SK-N-SH (cell line): ENCODE measurements at regions not wholly inside any gene's neighbourhood (a gene's known extent, or its start where the extent isn't known, plus 50 kb on each side); places are given as distances from the start of the nearest gene placed in this dataset.

Experiments
- CTCF ChIA-PET: fragments of 300-600, 350-600 bp; formaldehyde crosslinking; extraction: SDS; loops from one replicate; lab custom pipeline; 2021; lab: Yijun Ruan, JAX
- POLR2A ChIA-PET: fragments of 350-600 bp; sonication (Branson Sonifier 250); formaldehyde crosslinking; extraction: SDS; loops from one replicate; lab custom pipeline; 2020; ENCODE audit warnings: antibody characterized with exemption, inconsistent platforms; lab: Yijun Ruan, JAX
- DNase-seq: peaks from one replicate; pipeline ENCODE4 v3.0.0; 2012
- H2AFZ ChIP-seq: fragments of 200-600 bp; sonication (generic); 2 replicates; pipeline ENCODE4 v1.8.1; 2016; ENCODE audit warnings: antibody characterized with exemption, mild to moderate bottlenecking, low read depth
- H3F3A ChIP-seq: fragments of 200-600 bp; sonication (generic); replicated peaks from 2 replicates; pipeline ENCODE3; 2016; ENCODE audit warnings: antibody characterized with exemption, mild to moderate bottlenecking; ENCODE audit not compliant: insufficient read depth
- H3K27ac ChIP-seq, 2 experiments: fragments of 200-500 bp in 1 of 2; fragments of 200-600 bp in 1 of 2; sonication (Bioruptor generic) in 1 of 2; sonication (generic), shearing (Covaris generic) in 1 of 2; 2 replicates each; pipeline versions ENCODE4 v1.5.1 to v1.6.1; 2014 to 2016; ENCODE audit warnings: low read depth in 2 of 2, inconsistent platforms in 1 of 2, low read length in 1 of 2, mild to moderate bottlenecking in 1 of 2, mixed read lengths in 1 of 2
- H3K27me3 ChIP-seq: fragments of 200-600 bp; sonication (generic), shearing (Covaris generic); 2 replicates; pipeline ENCODE4 v1.6.1; 2016; ENCODE audit warnings: mixed run types; ENCODE audit not compliant: insufficient read depth
- H3K36me3 ChIP-seq, 2 experiments: fragments of 200-500 bp in 1 of 2; fragments of 200-600 bp in 1 of 2; sonication (Bioruptor generic) in 1 of 2; sonication (generic) in 1 of 2; replicated peaks in 1 of 2; 2 replicates each; pipeline versions ENCODE3 to v1.5.1; 2014 to 2016; ENCODE audit warnings: low read length in 1 of 2, mild to moderate bottlenecking in 1 of 2; ENCODE audit not compliant: insufficient read depth in 2 of 2, control insufficient read depth in 1 of 2
- H3K4me1 ChIP-seq, 2 experiments: fragments of 200-500 bp in 1 of 2; fragments of 200-600 bp in 1 of 2; sonication (Bioruptor generic) in 1 of 2; sonication (generic), shearing (Covaris generic) in 1 of 2; 2 replicates each; pipeline versions ENCODE4 v1.5.1 to v1.6.1; 2014 to 2016; ENCODE audit warnings: low read depth in 1 of 2, low read length in 1 of 2, mixed run types in 1 of 2; ENCODE audit not compliant: insufficient read depth in 2 of 2, control insufficient read depth in 1 of 2
- H3K4me2 ChIP-seq: fragments of 200-600 bp; sonication (generic), shearing (Covaris generic); 2 replicates; pipeline ENCODE4 v1.6.1; 2017; ENCODE audit warnings: mixed run types
- H3K4me3 ChIP-seq, 2 experiments: fragments of 200-500 bp in 1 of 2; fragments of 200-600 bp in 1 of 2; sonication (Bioruptor generic) in 1 of 2; sonication (generic), shearing (Covaris generic) in 1 of 2; 2 replicates each; pipeline versions ENCODE4 v1.5.1 to v1.8.1; 2014 to 2016; ENCODE audit warnings: low read depth in 2 of 2, inconsistent platforms in 1 of 2, low read length in 1 of 2, mild to moderate bottlenecking in 1 of 2, mixed read lengths in 1 of 2, moderate library complexity in 1 of 2
- H3K79me2 ChIP-seq: fragments of 200-600 bp; sonication (generic); 2 replicates; pipeline ENCODE4 v1.8.1; 2017; ENCODE audit warnings: mild to moderate bottlenecking; ENCODE audit not compliant: insufficient read depth
- H3K9ac ChIP-seq: fragments of 200-600 bp; sonication (generic); 2 replicates; pipeline ENCODE4 v1.6.1; 2017; ENCODE audit warnings: mixed run types
- H3K9me2 ChIP-seq: fragments of 200-600 bp; sonication (generic); 2 replicates; pipeline ENCODE4 v1.6.1; 2017; ENCODE audit warnings: mixed run types
- H3K9me3 ChIP-seq: fragments of 200-600 bp; sonication (generic); 2 replicates; pipeline ENCODE4 v1.6.1; 2017; ENCODE audit warnings: mixed run types, mild to moderate bottlenecking, moderate library complexity
- H4K20me1 ChIP-seq: fragments of 200-600 bp; sonication (generic); 2 replicates; pipeline ENCODE4 v1.6.1; 2017; ENCODE audit warnings: mild to moderate bottlenecking, mixed run types; ENCODE audit not compliant: insufficient read depth
- CHD2 ChIP-seq: fragments of 150-350 bp; IDR thresholded peaks from 2 replicates; pipeline ENCODE4 v1.6.1; 2018; ENCODE audit warnings: low read length; ENCODE audit not compliant: partially characterized antibody
- EP300 ChIP-seq, 2 experiments: IDR thresholded peaks; 2 replicates each; pipeline versions ENCODE4 v1.4.0 to v1.6.1; 2012; ENCODE audit warnings: borderline replicate concordance in 1 of 2, low read depth in 1 of 2, low read length in 1 of 2
- EZH2phosphoT487 ChIP-seq: fragments of 200-600 bp; sonication (generic); IDR thresholded peaks from 2 replicates; pipeline ENCODE4 v1.6.1; 2017; ENCODE audit warnings: low read depth, mixed run types, mild to moderate bottlenecking, antibody characterized with exemption, moderate library complexity, borderline replicate concordance
- FOSL2 ChIP-seq: IDR thresholded peaks from 2 replicates; pipeline ENCODE4 v1.4.0; 2012; ENCODE audit warnings: low read depth, mild to moderate bottlenecking, moderate library complexity, borderline replicate concordance
- GABPA ChIP-seq: IDR thresholded peaks from 2 replicates; pipeline ENCODE4 v1.4.0; 2012; ENCODE audit warnings: low read depth, mild to moderate bottlenecking
- GATA2 ChIP-seq: sonication (generic); formaldehyde crosslinking; IDR thresholded peaks from 2 replicates; pipeline ENCODE4 v1.5.0; 2020; ENCODE audit warnings: mild to moderate bottlenecking, missing genetic modification reagents
- NRF1 ChIP-seq: IDR thresholded peaks from 2 replicates; pipeline ENCODE4 v1.6.1; 2012; ENCODE audit warnings: low read depth, mild to moderate bottlenecking, low read length
- POLR2AphosphoS5 ChIP-seq: IDR thresholded peaks from 2 replicates; pipeline ENCODE4 v1.6.1; 2012; ENCODE audit warnings: low read depth, low read length
- RCOR1 ChIP-seq: fragments of 150-350 bp; IDR thresholded peaks from 2 replicates; pipeline ENCODE4 v1.6.1; 2017; ENCODE audit warnings: antibody characterized with exemption, low read length
- RFX5 ChIP-seq: IDR thresholded peaks from 2 replicates; pipeline ENCODE4 v1.6.1; 2012; ENCODE audit warnings: mild to moderate bottlenecking, improper control_type of control experiment, low read length
- SIN3A ChIP-seq: IDR thresholded peaks from 2 replicates; pipeline ENCODE4 v1.6.1; 2012; ENCODE audit warnings: low read depth, mild to moderate bottlenecking, low read length, moderate library complexity, borderline replicate concordance
- TEAD4 ChIP-seq: IDR thresholded peaks from 2 replicates; pipeline ENCODE4 v1.4.0; 2012; ENCODE audit warnings: mild to moderate bottlenecking, borderline replicate concordance; ENCODE audit not compliant: insufficient read depth
- YY1 ChIP-seq: IDR thresholded peaks from 2 replicates; pipeline ENCODE4 v1.4.0; 2012; ENCODE audit warnings: low read depth, mild to moderate bottlenecking
- WGBS: methylation state at CpG from one replicate; pipeline ENCODE4 v1.1.6; 2017; ENCODE audit warnings: low lambda C conversion rate; 5-methylcytosine and 5-hydroxymethylcytosine counted together
- TF ChIP-seq, protein P1 (sequence below): fragments of 200-600 bp; sonication (generic); IDR thresholded peaks from 2 replicates; pipeline ENCODE4 v1.6.1; 2017; ENCODE audit warnings: antibody characterized with exemption, mild to moderate bottlenecking, moderate library complexity
- TF ChIP-seq, protein P2 (sequence below): IDR thresholded peaks from 2 replicates; pipeline ENCODE4; 2012
- TF ChIP-seq, protein P3 (sequence below): IDR thresholded peaks from 2 replicates; pipeline ENCODE4 v1.4.0; 2012; ENCODE audit warnings: low read depth, borderline replicate concordance
- TF ChIP-seq, protein P4 (sequence below): fragments of 150-350 bp; IDR thresholded peaks from 2 replicates; pipeline ENCODE4 v1.6.1; 2016; ENCODE audit warnings: mild to moderate bottlenecking, low read depth, low read length
- TF ChIP-seq, protein P5 (sequence below): fragments of 150-350 bp; IDR thresholded peaks from 2 replicates; pipeline ENCODE4 v1.6.1; 2017; ENCODE audit warnings: antibody characterized with exemption, low read length, low read depth, borderline replicate concordance
- TF ChIP-seq, protein P6 (sequence below): IDR thresholded peaks from 2 replicates; pipeline ENCODE4 v1.4.0; 2012; ENCODE audit warnings: low read depth
- TF ChIP-seq, protein P7 (sequence below): IDR thresholded peaks from 2 replicates; pipeline ENCODE4 v1.6.1; 2012; ENCODE audit warnings: mild to moderate bottlenecking, low read depth, low read length, moderate library complexity

DNA sequence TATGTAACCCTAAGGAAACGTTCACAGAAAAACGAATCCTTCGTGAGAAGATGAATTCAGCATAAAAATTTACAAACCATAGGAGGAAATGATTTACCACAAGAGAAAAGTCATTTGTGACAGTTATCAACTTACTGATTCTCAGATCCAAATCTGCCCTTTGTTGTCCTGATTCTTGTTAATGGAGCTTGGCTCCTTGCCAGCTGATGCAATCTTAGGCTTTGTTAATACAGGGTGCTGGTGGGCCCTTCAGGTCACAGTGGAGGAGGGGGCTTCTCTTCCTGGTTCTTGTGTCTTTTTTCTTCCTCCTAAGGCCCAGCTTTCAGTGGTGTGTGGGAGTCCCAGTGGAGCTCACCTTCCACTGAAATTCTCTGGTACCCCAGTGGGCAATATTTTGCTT is 108.4 kb upstream of the MAP3K7 start:
- no peaks in the 10 kb centered on the region for H3F3A ChIP-seq
- no peak overlapping the region for H3K4me3 ChIP-seq
- POLR2A ChIA-PET = no interaction called here
- H3K79me2 ChIP-seq = no peaks in the 10 kb centered on the region
- no peaks in the 10 kb centered on the region for H3K4me1 ChIP-seq
- TF ChIP-seq GATA2 (CRISPR knock-in tag) (no peak), EP300 (IDR thresholded peaks at IDR 0.05; ENCODE audit: borderline replicate concordance in 1 of 2, low read depth in 1 of 2, low read length in 1 of 2) (no peak), POLR2AphosphoS5 (no peak), SIN3A (no peak), TEAD4 (no peak), FOSL2 (no peak), RCOR1 (no peak), CHD2 (no peak), EZH2phosphoT487 (no peak), YY1 (no peak), NRF1 (no peak), GABPA (no peak), RFX5 (no peak)
- TF ChIP-seq, protein P1, sequence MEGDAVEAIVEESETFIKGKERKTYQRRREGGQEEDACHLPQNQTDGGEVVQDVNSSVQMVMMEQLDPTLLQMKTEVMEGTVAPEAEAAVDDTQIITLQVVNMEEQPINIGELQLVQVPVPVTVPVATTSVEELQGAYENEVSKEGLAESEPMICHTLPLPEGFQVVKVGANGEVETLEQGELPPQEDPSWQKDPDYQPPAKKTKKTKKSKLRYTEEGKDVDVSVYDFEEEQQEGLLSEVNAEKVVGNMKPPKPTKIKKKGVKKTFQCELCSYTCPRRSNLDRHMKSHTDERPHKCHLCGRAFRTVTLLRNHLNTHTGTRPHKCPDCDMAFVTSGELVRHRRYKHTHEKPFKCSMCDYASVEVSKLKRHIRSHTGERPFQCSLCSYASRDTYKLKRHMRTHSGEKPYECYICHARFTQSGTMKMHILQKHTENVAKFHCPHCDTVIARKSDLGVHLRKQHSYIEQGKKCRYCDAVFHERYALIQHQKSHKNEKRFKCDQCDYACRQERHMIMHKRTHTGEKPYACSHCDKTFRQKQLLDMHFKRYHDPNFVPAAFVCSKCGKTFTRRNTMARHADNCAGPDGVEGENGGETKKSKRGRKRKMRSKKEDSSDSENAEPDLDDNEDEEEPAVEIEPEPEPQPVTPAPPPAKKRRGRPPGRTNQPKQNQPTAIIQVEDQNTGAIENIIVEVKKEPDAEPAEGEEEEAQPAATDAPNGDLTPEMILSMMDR = no peak
- TF ChIP-seq, protein P2, sequence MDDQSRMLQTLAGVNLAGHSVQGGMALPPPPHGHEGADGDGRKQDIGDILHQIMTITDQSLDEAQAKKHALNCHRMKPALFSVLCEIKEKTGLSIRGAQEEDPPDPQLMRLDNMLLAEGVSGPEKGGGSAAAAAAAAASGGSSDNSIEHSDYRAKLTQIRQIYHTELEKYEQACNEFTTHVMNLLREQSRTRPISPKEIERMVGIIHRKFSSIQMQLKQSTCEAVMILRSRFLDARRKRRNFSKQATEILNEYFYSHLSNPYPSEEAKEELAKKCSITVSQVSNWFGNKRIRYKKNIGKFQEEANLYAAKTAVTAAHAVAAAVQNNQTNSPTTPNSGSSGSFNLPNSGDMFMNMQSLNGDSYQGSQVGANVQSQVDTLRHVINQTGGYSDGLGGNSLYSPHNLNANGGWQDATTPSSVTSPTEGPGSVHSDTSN = no peak
- TF ChIP-seq, protein P3, sequence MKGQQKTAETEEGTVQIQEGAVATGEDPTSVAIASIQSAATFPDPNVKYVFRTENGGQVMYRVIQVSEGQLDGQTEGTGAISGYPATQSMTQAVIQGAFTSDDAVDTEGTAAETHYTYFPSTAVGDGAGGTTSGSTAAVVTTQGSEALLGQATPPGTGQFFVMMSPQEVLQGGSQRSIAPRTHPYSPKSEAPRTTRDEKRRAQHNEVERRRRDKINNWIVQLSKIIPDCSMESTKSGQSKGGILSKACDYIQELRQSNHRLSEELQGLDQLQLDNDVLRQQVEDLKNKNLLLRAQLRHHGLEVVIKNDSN = no peak
- TF ChIP-seq, protein P4, sequence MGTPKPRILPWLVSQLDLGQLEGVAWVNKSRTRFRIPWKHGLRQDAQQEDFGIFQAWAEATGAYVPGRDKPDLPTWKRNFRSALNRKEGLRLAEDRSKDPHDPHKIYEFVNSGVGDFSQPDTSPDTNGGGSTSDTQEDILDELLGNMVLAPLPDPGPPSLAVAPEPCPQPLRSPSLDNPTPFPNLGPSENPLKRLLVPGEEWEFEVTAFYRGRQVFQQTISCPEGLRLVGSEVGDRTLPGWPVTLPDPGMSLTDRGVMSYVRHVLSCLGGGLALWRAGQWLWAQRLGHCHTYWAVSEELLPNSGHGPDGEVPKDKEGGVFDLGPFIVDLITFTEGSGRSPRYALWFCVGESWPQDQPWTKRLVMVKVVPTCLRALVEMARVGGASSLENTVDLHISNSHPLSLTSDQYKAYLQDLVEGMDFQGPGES = no peak
- TF ChIP-seq, protein P5, sequence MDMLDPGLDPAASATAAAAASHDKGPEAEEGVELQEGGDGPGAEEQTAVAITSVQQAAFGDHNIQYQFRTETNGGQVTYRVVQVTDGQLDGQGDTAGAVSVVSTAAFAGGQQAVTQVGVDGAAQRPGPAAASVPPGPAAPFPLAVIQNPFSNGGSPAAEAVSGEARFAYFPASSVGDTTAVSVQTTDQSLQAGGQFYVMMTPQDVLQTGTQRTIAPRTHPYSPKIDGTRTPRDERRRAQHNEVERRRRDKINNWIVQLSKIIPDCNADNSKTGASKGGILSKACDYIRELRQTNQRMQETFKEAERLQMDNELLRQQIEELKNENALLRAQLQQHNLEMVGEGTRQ = no peak
- TF ChIP-seq, protein P6, sequence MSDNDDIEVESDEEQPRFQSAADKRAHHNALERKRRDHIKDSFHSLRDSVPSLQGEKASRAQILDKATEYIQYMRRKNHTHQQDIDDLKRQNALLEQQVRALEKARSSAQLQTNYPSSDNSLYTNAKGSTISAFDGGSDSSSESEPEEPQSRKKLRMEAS = no peak
- TF ChIP-seq, protein P7, sequence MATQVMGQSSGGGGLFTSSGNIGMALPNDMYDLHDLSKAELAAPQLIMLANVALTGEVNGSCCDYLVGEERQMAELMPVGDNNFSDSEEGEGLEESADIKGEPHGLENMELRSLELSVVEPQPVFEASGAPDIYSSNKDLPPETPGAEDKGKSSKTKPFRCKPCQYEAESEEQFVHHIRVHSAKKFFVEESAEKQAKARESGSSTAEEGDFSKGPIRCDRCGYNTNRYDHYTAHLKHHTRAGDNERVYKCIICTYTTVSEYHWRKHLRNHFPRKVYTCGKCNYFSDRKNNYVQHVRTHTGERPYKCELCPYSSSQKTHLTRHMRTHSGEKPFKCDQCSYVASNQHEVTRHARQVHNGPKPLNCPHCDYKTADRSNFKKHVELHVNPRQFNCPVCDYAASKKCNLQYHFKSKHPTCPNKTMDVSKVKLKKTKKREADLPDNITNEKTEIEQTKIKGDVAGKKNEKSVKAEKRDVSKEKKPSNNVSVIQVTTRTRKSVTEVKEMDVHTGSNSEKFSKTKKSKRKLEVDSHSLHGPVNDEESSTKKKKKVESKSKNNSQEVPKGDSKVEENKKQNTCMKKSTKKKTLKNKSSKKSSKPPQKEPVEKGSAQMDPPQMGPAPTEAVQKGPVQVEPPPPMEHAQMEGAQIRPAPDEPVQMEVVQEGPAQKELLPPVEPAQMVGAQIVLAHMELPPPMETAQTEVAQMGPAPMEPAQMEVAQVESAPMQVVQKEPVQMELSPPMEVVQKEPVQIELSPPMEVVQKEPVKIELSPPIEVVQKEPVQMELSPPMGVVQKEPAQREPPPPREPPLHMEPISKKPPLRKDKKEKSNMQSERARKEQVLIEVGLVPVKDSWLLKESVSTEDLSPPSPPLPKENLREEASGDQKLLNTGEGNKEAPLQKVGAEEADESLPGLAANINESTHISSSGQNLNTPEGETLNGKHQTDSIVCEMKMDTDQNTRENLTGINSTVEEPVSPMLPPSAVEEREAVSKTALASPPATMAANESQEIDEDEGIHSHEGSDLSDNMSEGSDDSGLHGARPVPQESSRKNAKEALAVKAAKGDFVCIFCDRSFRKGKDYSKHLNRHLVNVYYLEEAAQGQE = no peak
- TF ChIP-seq, all 33 proteins: peak for 0
- Histone ChIP-seq H2AFZ (no peak overlapping the region), H3K27me3 (no peaks in the 10 kb centered on the region), H3K9me2 (no peaks in the 10 kb centered on the region), H3K36me3 (no peaks in the 10 kb centered on the region), H3K4me2 (no peak overlapping the region), H3K9ac (no peak overlapping the region), H4K20me1 (no peaks in the 10 kb centered on the region), H3K9me3 (no peaks in the 10 kb centered on the region), H3K27ac (no peak overlapping the region)
- under 1% methylated on average over 3 of the region's 3 CpGs for WGBS
- DNase-seq = no peak
- CTCF ChIA-PET = no interaction called here
